B cell (primary cell): ENCODE measurements at regions not wholly inside any gene's neighbourhood (a gene's known extent, or its start where the extent isn't known, plus 50 kb on each side); places are given as distances from the start of the nearest gene placed in this dataset.

Experiments used
- ATAC-seq: fragments of 200-7000 bp; cut with Tn5 transposase; one replicate; pipeline ENCODE4 v1.10.0; 2021; ENCODE audit warnings: low read depth, mild to moderate bottlenecking, moderate number of reproducible peaks, moderate library complexity
- CTCF ChIA-PET: fragments of 350-600 bp; sonication (Branson Sonifier 250); formaldehyde crosslinking; loops from one replicate; lab custom pipeline; 2021; ENCODE audit warnings: antibody characterized with exemption, inconsistent platforms; lab: Charles Lee
- POLR2A ChIA-PET: fragments of 350-600 bp; sonication (Branson Sonifier 250); formaldehyde crosslinking; loops from one replicate; lab custom pipeline; 2021; ENCODE audit warnings: antibody characterized with exemption; lab: Charles Lee
- DNase-seq: peaks from one replicate; pipeline ENCODE4 v3.0.0; 2013
- H2AFZ ChIP-seq: 2 replicates; pipeline ENCODE4 v1.6.1; 2012; ENCODE audit warnings: mild to moderate bottlenecking, low read depth, low read length; ENCODE audit not compliant: insufficient read depth, poor library complexity, severe bottlenecking
- H3K27ac ChIP-seq, 2 donors: 1 replicate in 1 of 2; 2 replicates in 1 of 2; pipeline ENCODE4 v1.5.1; 2012 to 2013; ENCODE audit warnings: low read length in 2 of 2, mild to moderate bottlenecking in 2 of 2, moderate library complexity in 1 of 2
- H3K27me3 ChIP-seq, 4 experiments: fragments of 200-600 bp in 1 of 4; sonication (generic) in 1 of 4; replicated peaks in 1 of 4; 1 replicate in 2 of 4; 2 replicates in 2 of 4; pipeline versions ENCODE4 v1.6.1 to v1.7.0; 2013 to 2016; ENCODE audit warnings: low read length in 3 of 4, mild to moderate bottlenecking in 2 of 4, mixed read lengths in 1 of 4, moderate library complexity in 1 of 4; ENCODE audit not compliant: insufficient read depth in 4 of 4, control insufficient read depth in 3 of 4; ENCODE audit errors: control extremely low read depth in 1 of 4
- H3K36me3 ChIP-seq, 2 experiments: replicated peaks in 1 of 2; 1 replicate in 1 of 2; 2 replicates in 1 of 2; pipeline versions ENCODE4 v1.6.1 to v1.7.1; 2013; ENCODE audit warnings: low read length in 1 of 2; ENCODE audit not compliant: insufficient read depth in 2 of 2, control insufficient read depth in 1 of 2; ENCODE audit errors: control extremely low read depth in 1 of 2, extremely low read depth in 1 of 2
- H3K4me1 ChIP-seq, 2 donors: fragments of 200-600 bp in 1 of 2; sonication (generic) in 1 of 2; 1 replicate in 1 of 2; 2 replicates in 1 of 2; pipeline versions ENCODE4 v1.5.1 to v1.6.1; 2013 to 2017; ENCODE audit warnings: low read length in 2 of 2; ENCODE audit not compliant: control insufficient read depth in 2 of 2, insufficient read depth in 2 of 2
- H3K4me2 ChIP-seq: replicated peaks from 2 replicates; pipeline ENCODE3; 2012; ENCODE audit warnings: mild to moderate bottlenecking, low read depth, low read length; ENCODE audit not compliant: poor library complexity, severe bottlenecking
- H3K4me3 ChIP-seq, 5 experiments: fragments of 200-600 bp in 1 of 5; sonication (generic) in 1 of 5; 1 replicate in 3 of 5; 2 replicates in 2 of 5; pipeline versions ENCODE4 v1.5.1 to v1.7.0; 2011 to 2016; ENCODE audit warnings: low read length in 4 of 5, mild to moderate bottlenecking in 4 of 5, low read depth in 2 of 5, control low read depth in 1 of 5, moderate library complexity in 1 of 5; ENCODE audit not compliant: insufficient read depth in 1 of 5; ENCODE audit errors: control extremely low read depth in 1 of 5, extremely low read depth in 1 of 5
- H3K79me2 ChIP-seq: fragments of 200-600 bp; sonication (generic); one replicate; pipeline ENCODE4 v1.6.0; 2016; ENCODE audit warnings: low read length; ENCODE audit not compliant: control insufficient read depth, insufficient read depth
- H3K9ac ChIP-seq: fragments of 200-600 bp; sonication (generic); 2 replicates; pipeline ENCODE4 v1.6.1; 2017; ENCODE audit warnings: mild to moderate bottlenecking, low read length, moderate library complexity
- H3K9me3 ChIP-seq, 3 donors: one replicate each; pipeline versions ENCODE4 v1.6.1 to v1.7.1; 2013; ENCODE audit warnings: low read length in 2 of 3; ENCODE audit not compliant: control insufficient read depth in 2 of 3, insufficient read depth in 1 of 3; ENCODE audit errors: control extremely low read depth in 1 of 3
- H4K20me1 ChIP-seq: 2 replicates; pipeline ENCODE4 v1.6.0; 2012; ENCODE audit warnings: mild to moderate bottlenecking, low read length; ENCODE audit not compliant: insufficient read depth, control insufficient read depth, poor library complexity, severe bottlenecking
- H3K27ac Mint-ChIP-seq: one replicate; pipeline ENCODE4 v1.8.0; 2021; ENCODE audit warnings: mixed read lengths
- H3K27me3 Mint-ChIP-seq: one replicate; pipeline ENCODE4 v1.8.0; 2021; ENCODE audit warnings: mixed read lengths
- H3K4me1 Mint-ChIP-seq: one replicate; pipeline ENCODE4 v1.8.0; 2021; ENCODE audit warnings: mixed read lengths
- H3K4me3 Mint-ChIP-seq: one replicate; pipeline ENCODE4 v1.8.0; 2021; ENCODE audit warnings: mixed read lengths
- H3K9me3 Mint-ChIP-seq: one replicate; pipeline ENCODE4 v1.8.0; 2022; ENCODE audit warnings: mixed read lengths; ENCODE audit not compliant: insufficient read depth
- EZH2 ChIP-seq: IDR thresholded peaks from 2 replicates; pipeline ENCODE4 v1.6.1; 2012; ENCODE audit warnings: borderline replicate concordance, low read depth, mild to moderate bottlenecking, moderate library complexity, low read length; ENCODE audit not compliant: insufficient read depth, poor library complexity, severe bottlenecking
- WGBS: methylation state at CpG from one replicate; pipeline ENCODE4 v1.1.5; 2013; ENCODE audit warnings: missing lambda C conversion rate; ENCODE audit not compliant: insufficient coverage; 5-methylcytosine and 5-hydroxymethylcytosine counted together
- intact Hi-C: fragments of 100-400 bp; cut with micrococcal nuclease; formaldehyde crosslinking; loops from one replicate; pipeline ENCODE4 v1.10.0; 2022
- TF ChIP-seq, protein P1 (sequence below): fragments of 200-600 bp; IDR thresholded peaks from one replicate; pipeline ENCODE4 v1.8.0; 2022; ENCODE audit warnings: antibody characterized with exemption, mild to moderate bottlenecking

DNA sequence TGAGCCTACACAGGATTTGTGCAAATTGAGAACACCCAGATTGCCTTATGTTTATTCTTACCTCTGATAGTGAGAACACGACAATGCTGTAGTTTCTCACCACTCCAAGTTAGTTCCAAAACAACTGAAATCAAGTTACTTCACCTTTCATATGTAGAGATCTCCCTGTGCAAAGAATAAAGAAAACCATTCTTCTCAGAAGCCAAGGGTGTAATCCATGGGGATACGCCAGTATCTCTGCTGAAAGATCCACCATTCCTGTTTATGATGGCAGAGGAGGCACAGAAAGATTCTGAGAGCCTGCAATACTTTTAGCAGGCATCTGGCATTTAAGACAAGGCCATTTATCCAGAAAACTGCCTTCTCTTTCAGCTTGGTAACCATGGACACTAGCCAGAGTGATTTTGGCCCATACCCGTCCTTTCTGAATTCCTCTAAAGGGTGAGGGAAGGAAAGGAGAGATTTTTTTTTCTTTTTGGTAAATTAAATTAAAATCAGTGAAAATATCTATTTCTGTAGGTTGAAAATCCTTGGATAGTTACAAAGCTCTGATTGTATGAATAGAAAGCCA, 355.4 kb upstream of the FAR2 start:
- H3K9ac ChIP-seq, result no peak overlapping the region

DNA sequence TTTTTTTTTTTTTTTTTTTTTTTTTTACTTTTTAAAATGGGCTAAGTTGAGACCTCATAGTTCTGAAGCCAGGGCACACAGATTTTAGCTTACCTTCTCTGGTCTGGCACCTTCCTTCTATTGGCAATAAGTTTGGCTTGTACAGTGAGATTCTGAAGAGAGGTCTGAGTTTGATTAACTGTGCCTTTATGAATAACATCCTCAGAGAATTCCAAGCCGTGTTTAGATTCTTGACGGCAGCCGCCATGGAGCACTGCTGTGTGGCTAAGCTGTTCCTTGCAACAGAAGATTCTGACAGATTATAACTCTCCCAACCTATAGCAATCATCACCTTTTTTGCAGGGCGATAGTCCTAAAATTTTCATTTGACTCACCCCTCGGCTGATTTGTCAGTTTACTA, 354.9 kb upstream of the FAR2 start:
- no peak overlapping the region for H3K4me3 Mint-ChIP-seq
- H3K27me3 ChIP-seq, result no peaks in the 10 kb centered on the region
- 100% methylated on average over 2 of the region's 5 CpGs for WGBS
- no peaks in the 10 kb centered on the region for H3K4me1 Mint-ChIP-seq
- no peaks in the 10 kb centered on the region for H4K20me1 ChIP-seq
- ChIA-PET CTCF (no interaction called here), POLR2A (no interaction called here)
- ATAC-seq (no peak), DNase-seq (no peak)
- no peak overlapping the region for H3K4me3 ChIP-seq
- no peaks in the 10 kb centered on the region for H3K79me2 ChIP-seq
- no peaks in the 10 kb centered on the region for H3K9me3 Mint-ChIP-seq
- H3K27me3 Mint-ChIP-seq, result no peaks in the 10 kb centered on the region
- peaks cover 0 to 2% (median 0%) of the 10 kb centered on the region in 3 donors for H3K9me3 ChIP-seq
- no peaks in the 10 kb centered on the region for H3K36me3 ChIP-seq
- H3K4me2 ChIP-seq, result no peak overlapping the region
- H3K4me1 ChIP-seq, result no peaks in the 10 kb centered on the region
- H3K27ac Mint-ChIP-seq, result no peak overlapping the region
- H2AFZ ChIP-seq, result no peak overlapping the region
- no peak overlapping the region for H3K9ac ChIP-seq
- no peak overlapping the region for H3K27ac ChIP-seq
- TF ChIP-seq EZH2, result no peak
- TF ChIP-seq, protein P1, sequence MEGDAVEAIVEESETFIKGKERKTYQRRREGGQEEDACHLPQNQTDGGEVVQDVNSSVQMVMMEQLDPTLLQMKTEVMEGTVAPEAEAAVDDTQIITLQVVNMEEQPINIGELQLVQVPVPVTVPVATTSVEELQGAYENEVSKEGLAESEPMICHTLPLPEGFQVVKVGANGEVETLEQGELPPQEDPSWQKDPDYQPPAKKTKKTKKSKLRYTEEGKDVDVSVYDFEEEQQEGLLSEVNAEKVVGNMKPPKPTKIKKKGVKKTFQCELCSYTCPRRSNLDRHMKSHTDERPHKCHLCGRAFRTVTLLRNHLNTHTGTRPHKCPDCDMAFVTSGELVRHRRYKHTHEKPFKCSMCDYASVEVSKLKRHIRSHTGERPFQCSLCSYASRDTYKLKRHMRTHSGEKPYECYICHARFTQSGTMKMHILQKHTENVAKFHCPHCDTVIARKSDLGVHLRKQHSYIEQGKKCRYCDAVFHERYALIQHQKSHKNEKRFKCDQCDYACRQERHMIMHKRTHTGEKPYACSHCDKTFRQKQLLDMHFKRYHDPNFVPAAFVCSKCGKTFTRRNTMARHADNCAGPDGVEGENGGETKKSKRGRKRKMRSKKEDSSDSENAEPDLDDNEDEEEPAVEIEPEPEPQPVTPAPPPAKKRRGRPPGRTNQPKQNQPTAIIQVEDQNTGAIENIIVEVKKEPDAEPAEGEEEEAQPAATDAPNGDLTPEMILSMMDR, result no peak
- intact Hi-C loops, result no loop called here

More for the DNA sequence above, 355.4 kb upstream of the FAR2 start:
- intact Hi-C loops, result no loop called here
- CTCF ChIA-PET, result no interaction called here
- H3K9me3 Mint-ChIP-seq, result no peaks in the 10 kb centered on the region
- H3K79me2 ChIP-seq, result no peaks in the 10 kb centered on the region
- H3K9me3 ChIP-seq, result peaks cover 0 to 2% (median 0%) of the 10 kb centered on the region in 3 donors
- POLR2A ChIA-PET, result no interaction called here
- ATAC-seq (no peak), DNase-seq (no peak)
- H3K4me3 ChIP-seq, result no peak overlapping the region
- H3K36me3 ChIP-seq, result no peaks in the 10 kb centered on the region
- TF ChIP-seq EZH2, result no peak
- TF ChIP-seq, protein P1, result no peak
- no peak overlapping the region for H2AFZ ChIP-seq
- no peaks in the 10 kb centered on the region for H4K20me1 ChIP-seq
- H3K27ac ChIP-seq, result no peak overlapping the region
- no peak overlapping the region for H3K4me3 Mint-ChIP-seq
- no peak overlapping the region for H3K27ac Mint-ChIP-seq
- no peaks in the 10 kb centered on the region for H3K27me3 ChIP-seq
- WGBS, result 100% methylated on average over 2 of the region's 3 CpGs
- no peak overlapping the region for H3K4me2 ChIP-seq
- no peaks in the 10 kb centered on the region for H3K27me3 Mint-ChIP-seq
- no peaks in the 10 kb centered on the region for H3K4me1 ChIP-seq
- no peaks in the 10 kb centered on the region for H3K4me1 Mint-ChIP-seq
